ENCODE measurements at regions not wholly inside any gene's neighbourhood (a gene's known extent, or its start where the extent isn't known, plus 50 kb on each side); places are given as distances from the start of the nearest gene placed in this dataset.

DNA sequence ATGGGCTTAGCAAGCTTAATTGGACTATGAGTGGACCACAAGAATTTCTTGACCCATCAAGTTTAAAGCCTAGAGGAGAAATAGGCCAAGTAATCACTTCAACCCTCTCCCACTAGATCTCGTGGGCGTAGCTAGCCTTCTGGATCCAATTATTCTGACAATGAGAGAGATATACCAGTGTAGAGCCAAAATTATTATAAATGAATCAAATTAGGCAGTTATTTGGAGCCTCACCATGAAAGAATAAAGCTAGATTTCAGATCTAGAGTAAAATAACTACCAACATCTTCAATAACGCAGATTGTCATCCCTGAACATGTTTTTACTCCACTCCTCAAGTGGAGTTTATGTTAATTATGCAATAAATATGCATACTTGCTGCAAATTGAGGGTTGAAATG is 143.9 kb upstream of the CDH20 start:
- dilution Hi-C loops (cut with HindIII; ENCODE audit: low sequenced_read_pairs, unreplicated experiment) (no loop called here), in situ Hi-C loops (cut with MboI; ENCODE audit: low sequenced_read_pairs) (no loop called here), intact Hi-C loops (cut with micrococcal nuclease) (no loop called here)
- Histone ChIP-seq H3K9me1 (ENCODE audit: insufficient read depth, low read length) (no peaks in the 10 kb centered on the region), H2AK5ac (ENCODE audit: low read depth, low read length) (no peak overlapping the region), H2BK5ac (ENCODE audit: low read depth, low read length, poor library complexity, severe bottlenecking) (no peak overlapping the region), H3K23ac (ENCODE audit: low read depth, low read length) (no peak overlapping the region), H3K4me1 (ENCODE audit: control insufficient read depth, insufficient read depth, low read length) (no peaks in the 10 kb centered on the region), H2BK20ac (ENCODE audit: low read depth, low read length) (no peak overlapping the region), H3K9ac (ENCODE audit: low read depth, low read length) (no peak overlapping the region), H2BK15ac (ENCODE audit: low read depth, low read length) (no peak overlapping the region), H4K91ac (ENCODE audit: insufficient read depth, low read depth, low read length) (no peak overlapping the region), H3K4me2 (ENCODE audit: low read depth, low read length) (no peak overlapping the region), H3K56ac (ENCODE audit: extremely low read depth, insufficient read depth, low read length) (no peak overlapping the region), H4K5ac (ENCODE audit: low read depth, low read length) (no peak overlapping the region), H3K18ac (ENCODE audit: low read depth, low read length) (no peak overlapping the region), H2AFZ (replicated peaks; ENCODE audit: low read length, poor library complexity) (no peak overlapping the region), H3K4ac (ENCODE audit: low read depth, low read length) (no peak overlapping the region), H3K36me3 (ENCODE audit: control insufficient read depth, insufficient read depth, low read length) (no peaks in the 10 kb centered on the region), H2AK9ac (replicated peaks; ENCODE audit: low read depth, low read length, poor library complexity) (no peak overlapping the region), H3K27ac (ENCODE audit: insufficient read depth, low read length) (no peak overlapping the region), H3K9me3 (ENCODE audit: control insufficient read depth, insufficient read depth, low read length) (no peaks in the 10 kb centered on the region; the same call in 1 of the 2 replicates), H4K20me1 (ENCODE audit: insufficient read depth, low read length) (no peaks in the 10 kb centered on the region), H3K4me3 (ENCODE audit: insufficient read depth, low read depth, low read length) (no peak overlapping the region), H4K8ac (ENCODE audit: low read depth in 2 of 2, low read length in 2 of 2) (no peak overlapping the region), H3K79me1 (ENCODE audit: low read depth in 1 of 2, low read length in 2 of 2) (no peaks in the 10 kb centered on the region), H3K14ac (replicated peaks; ENCODE audit: low read depth, low read length) (no peak overlapping the region), H3K27me3 (ENCODE audit: control insufficient read depth, insufficient read depth, low read length) (no peaks in the 10 kb centered on the region), H2BK120ac (ENCODE audit: low read depth, low read length) (no peak overlapping the region)
- BruUV-seq (replicated peaks): no TSS peak
- ATAC-seq (ENCODE audit: low read depth) (no peak), DNase-seq (no peak)
- TF ChIP-seq RFX5 (IDR thresholded peaks at IDR 0.05; ENCODE audit: low read depth, low read length) (no peak), FOS (IDR thresholded peaks at IDR 0.05; ENCODE audit: low read depth, low read length) (no peak), CEBPB (IDR thresholded peaks at IDR 0.05; ENCODE audit: low read depth, low read length) (no peak), MAFK (IDR thresholded peaks at IDR 0.05; ENCODE audit: low read depth, low read length) (no peak), BHLHE40 (IDR thresholded peaks at IDR 0.05; ENCODE audit: low read depth, low read length) (no peak), RAD21 (IDR thresholded peaks at IDR 0.05; ENCODE audit: low read length) (no peak), MAZ (IDR thresholded peaks at IDR 0.05; ENCODE audit: borderline replicate concordance, low read depth, low read length) (no peak), MXI1 (IDR thresholded peaks at IDR 0.05; ENCODE audit: borderline replicate concordance, low read depth, low read length) (no peak), RCOR1 (IDR thresholded peaks at IDR 0.05; ENCODE audit: insufficient replicate concordance, low read length) (no peak), SMC3 (IDR thresholded peaks at IDR 0.05; ENCODE audit: low read depth, low read length) (no peak), NFE2L2 (IDR thresholded peaks at IDR 0.05; ENCODE audit: low read depth, low read length) (no peak), POLR2A (IDR thresholded peaks at IDR 0.05; ENCODE audit: low read depth, low read length) (no peak), CHD1 (IDR thresholded peaks at IDR 0.05; ENCODE audit: low read depth, low read length) (no peak)
- TF ChIP-seq, protein P1, sequence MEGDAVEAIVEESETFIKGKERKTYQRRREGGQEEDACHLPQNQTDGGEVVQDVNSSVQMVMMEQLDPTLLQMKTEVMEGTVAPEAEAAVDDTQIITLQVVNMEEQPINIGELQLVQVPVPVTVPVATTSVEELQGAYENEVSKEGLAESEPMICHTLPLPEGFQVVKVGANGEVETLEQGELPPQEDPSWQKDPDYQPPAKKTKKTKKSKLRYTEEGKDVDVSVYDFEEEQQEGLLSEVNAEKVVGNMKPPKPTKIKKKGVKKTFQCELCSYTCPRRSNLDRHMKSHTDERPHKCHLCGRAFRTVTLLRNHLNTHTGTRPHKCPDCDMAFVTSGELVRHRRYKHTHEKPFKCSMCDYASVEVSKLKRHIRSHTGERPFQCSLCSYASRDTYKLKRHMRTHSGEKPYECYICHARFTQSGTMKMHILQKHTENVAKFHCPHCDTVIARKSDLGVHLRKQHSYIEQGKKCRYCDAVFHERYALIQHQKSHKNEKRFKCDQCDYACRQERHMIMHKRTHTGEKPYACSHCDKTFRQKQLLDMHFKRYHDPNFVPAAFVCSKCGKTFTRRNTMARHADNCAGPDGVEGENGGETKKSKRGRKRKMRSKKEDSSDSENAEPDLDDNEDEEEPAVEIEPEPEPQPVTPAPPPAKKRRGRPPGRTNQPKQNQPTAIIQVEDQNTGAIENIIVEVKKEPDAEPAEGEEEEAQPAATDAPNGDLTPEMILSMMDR (conservative IDR thresholded peaks at IDR 0.05; ENCODE audit: low read depth, low read length): no peak
- TF ChIP-seq, protein P2, sequence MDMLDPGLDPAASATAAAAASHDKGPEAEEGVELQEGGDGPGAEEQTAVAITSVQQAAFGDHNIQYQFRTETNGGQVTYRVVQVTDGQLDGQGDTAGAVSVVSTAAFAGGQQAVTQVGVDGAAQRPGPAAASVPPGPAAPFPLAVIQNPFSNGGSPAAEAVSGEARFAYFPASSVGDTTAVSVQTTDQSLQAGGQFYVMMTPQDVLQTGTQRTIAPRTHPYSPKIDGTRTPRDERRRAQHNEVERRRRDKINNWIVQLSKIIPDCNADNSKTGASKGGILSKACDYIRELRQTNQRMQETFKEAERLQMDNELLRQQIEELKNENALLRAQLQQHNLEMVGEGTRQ (IDR thresholded peaks at IDR 0.05; ENCODE audit: low read depth, low read length): no peak
- TF ChIP-seq, protein P3, sequence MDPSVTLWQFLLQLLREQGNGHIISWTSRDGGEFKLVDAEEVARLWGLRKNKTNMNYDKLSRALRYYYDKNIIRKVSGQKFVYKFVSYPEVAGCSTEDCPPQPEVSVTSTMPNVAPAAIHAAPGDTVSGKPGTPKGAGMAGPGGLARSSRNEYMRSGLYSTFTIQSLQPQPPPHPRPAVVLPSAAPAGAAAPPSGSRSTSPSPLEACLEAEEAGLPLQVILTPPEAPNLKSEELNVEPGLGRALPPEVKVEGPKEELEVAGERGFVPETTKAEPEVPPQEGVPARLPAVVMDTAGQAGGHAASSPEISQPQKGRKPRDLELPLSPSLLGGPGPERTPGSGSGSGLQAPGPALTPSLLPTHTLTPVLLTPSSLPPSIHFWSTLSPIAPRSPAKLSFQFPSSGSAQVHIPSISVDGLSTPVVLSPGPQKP (IDR thresholded peaks at IDR 0.05; ENCODE audit: borderline replicate concordance, low read depth, low read length): no peak
- no CpG with 5 or more reads among the region's 3 CpGs for WGBS, 2 experiments (ENCODE audit: extremely low coverage in 2 of 2, insufficient read length in 1 of 2)
- POLR2A ChIA-PET (ENCODE audit: unreplicated experiment): no interaction called here
- CTCF ChIA-PET: no interaction called here

Measured in IMR-90 (cell line).